ENCODE measurements at regions not wholly inside any gene's neighbourhood (a gene's known extent, or its start where the extent isn't known, plus 50 kb on each side); places are given as distances from the start of the nearest gene placed in this dataset.
"Not testable (repeated sequence)": the region's sequence is repeated elsewhere in the genome, so short reads cannot be mapped to it uniquely, and the experiment has no call there.

DNA sequence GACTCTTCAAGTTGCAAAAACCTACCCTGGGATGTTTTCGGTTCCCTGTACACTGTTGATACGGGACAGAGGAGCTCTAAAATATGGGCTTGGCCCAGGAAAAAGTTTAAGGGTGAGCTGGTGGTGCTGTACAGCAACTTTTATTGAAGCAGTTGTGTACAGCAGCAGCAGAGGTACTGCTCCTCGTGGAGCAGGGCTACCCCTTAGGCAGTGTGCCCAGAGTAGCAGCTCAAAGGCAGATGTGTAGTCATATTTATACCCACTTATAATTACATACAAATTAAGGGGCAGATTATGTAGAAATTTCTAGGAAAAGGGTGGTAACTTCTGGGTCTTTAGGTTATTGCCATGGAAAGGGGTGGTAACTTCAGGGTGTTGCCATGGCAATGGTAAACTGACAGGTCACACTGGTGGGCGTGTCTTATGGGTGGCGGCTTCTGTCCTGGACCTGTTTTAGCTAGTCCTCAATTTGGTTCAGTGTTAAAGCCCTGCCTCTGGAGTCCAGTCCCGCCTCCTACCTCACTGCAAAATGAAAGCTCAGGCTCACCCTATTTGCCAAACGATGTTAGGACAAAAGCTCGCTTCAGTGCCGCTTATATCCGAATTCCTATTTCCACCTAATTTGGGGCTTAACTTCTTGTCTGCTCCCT is 203.2 kb downstream of the ETAA1 start:
- no peak for DNase-seq
- intact Hi-C loops (cut with DNase I): no loop called here
- no peak for ATAC-seq

DNA sequence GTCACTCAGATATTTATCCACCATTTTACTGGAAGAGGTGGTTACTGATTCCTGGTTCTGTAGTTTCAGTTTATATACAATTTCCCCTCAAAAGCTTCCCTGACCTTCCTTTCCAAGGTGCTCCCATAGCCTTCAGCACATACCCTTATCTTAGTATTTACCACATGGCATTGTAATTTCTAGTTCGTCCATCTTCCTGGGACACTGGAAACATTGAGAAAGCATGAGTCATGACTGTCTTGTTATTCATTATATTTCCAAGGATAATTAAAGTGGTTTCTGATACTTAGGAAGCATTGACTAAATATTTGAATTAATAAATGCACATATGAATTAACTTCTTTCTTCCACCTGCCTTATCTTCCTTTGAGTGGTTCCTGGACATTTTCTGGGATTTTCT is 203.8 kb downstream of the ETAA1 start:
- DNase-seq (no peak), ATAC-seq (no peak)
- intact Hi-C loops (cut with DNase I): no loop called here

DNA sequence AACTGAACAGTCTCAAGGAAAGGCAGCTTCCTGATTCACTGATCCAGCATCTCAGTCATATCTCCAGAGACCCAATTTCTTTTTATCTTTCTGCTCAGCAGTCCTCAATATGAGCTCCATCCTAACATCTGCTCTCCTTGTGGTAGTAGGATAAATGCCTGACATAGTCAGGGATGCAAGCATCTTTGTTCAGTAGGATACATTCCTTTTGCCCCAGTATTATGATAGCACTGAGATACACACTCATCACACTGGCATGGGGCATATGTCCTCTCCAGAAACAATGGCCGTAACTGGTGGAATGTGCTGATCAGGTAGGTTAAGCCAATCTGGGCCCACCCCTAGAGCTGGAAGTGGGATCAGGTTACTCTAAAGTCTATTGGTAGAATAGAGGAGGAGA is 207.2 kb downstream of the ETAA1 start:
- ATAC-seq: no peak
- intact Hi-C loops (cut with DNase I): no loop called here
- no peak for DNase-seq

DNA sequence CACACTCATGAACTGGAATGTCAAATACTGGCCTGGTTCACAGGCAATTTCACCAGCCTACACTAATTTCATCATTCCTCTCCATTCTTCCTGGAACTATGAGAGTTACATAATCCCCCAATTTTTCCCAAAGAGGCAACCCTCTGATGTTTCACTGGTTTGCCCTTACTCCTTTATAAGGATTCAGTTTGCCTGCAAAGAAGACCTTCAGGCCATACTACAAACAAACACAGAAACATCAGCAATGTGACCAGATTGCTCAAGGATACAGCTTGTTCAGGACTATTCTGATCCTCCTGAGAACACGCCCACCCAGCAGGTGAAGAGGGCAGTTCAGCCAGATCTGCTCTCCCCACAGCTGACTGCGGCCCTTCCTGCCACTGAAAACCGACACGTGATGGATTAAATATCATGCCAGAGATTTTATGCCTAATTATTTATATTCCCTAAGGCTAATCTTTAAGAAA is 215.5 kb downstream of the ETAA1 start:
- peak in 1 of 2 donors; percentile 44 for ATAC-seq
- no peak for DNase-seq
- intact Hi-C loops (cut with DNase I): no loop called here

DNA sequence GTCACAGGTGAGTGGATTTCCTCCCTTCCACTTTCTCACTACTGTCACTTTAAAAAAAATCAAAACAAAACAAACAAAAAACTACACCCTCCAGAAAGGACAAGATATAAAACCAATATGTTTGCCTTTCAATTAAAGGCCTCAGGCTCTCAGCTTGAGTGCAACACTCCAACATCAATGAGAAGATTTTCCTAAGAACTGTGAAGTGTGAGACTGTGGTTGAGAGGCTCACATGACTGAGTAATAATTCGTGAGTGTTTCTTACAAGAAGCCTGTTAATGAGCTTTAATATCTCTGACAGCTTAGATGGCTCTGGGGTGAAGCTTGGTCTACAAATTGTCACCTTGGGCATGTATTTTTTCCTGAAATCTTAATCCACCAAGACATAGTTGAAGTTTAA is 216.1 kb downstream of the ETAA1 start:
- intact Hi-C loops (cut with DNase I): no loop called here
- ATAC-seq (no peak), DNase-seq (no peak)

DNA sequence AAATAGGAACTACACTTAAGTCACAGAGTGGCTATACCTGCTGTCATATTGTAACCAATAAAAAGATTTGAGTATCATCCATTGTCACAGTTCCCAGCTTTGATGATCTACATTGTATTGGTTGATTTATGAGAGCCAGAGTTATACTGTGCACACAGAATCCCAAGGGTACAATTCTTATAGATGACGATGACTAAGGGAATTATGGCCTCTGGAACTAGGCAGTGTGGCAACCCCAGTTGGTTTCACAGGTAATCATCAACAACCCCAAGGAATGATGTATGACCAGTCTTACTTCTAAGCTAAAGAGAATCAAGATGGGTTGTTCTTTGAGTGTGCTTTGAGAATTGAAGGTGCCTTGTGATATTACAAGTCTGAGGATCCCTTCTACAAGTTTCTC is 217.3 kb downstream of the ETAA1 start:
- no peak for ATAC-seq
- DNase-seq: no peak
- intact Hi-C loops (cut with DNase I): no loop called here

DNA sequence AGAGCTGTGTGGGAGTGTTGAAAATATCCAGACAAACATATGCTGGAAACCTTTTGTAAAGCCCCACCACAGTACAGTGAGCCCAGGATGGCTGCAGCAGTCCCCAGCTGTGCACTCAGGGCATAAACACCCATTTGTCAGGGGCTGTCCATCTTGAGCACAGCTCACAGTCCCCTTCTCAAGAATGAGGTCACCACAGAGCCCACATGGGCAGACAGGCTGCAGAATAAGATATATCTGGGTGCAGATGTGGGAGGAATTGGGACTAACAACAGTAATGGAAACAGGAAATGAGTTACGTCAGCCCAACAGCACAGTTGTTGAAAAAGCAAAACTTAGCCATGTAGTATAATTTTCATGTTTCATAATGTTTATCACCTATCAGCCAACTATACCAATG is 219.6 kb downstream of the ETAA1 start:
- peak; percentile 20 for DNase-seq
- intact Hi-C loops (cut with DNase I): no loop called here
- peak; percentile 8 to 95 for ATAC-seq

DNA sequence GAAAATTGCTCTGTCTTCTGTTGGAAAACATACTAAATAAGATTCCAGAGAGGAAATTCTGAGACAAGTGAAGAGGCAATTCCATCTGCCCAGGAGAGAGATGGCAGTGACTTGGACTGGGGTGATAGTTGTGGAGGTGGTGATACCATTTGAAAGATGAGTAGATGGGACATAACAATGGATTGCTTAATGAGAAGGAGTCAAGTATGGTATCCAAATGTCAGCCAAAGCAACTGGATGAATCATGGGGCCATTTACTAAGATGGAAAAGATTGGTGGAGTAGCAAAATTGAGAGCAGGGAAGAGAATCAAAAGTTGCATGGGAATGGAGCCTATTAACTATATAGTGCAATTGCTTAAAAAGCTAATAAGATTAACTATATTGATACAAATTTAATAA is 222.1 kb downstream of the ETAA1 start:
- intact Hi-C loops (cut with DNase I): no loop called here
- DNase-seq (no peak), ATAC-seq (no peak)

DNA sequence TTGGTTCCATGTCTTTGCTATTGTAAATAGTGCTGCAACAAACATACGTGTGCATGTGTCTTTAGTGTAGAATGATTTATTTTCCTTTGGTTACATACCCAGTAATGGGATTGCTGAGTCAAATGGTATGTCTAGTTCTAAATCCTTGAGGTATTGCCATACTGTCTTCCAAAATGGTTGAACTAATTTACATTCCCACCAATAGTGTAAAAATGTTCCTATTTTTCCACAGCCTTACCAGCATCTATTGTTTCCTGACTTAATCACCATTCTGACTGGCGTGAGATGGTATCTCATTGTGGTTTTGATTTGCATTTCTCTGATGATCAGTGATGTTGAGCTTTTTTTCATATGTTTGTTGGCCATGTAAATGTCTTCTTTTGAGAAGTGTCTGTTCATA is 226.6 kb downstream of the ETAA1 start:
- intact Hi-C loops (cut with DNase I); ATAC-seq; DNase-seq: not testable (repeated sequence)

DNA sequence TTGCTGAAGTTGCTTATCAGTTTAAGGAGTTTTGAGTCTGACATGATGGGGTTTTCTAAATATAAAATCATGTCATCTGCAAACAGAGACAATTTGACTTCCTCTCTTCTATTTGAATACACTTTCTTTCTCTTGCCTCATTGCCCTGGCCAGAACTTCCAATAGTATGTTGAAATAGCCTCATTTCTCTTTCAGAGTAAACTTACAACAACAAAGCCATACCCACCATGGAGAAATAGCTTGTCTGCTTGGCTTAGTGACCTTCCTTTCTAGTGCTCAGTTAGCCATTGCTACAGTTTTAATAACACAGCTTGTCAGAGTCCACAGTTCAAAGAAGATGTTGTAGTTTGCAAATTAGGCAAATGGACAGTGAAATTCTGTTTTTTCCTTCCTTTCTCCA is 228.0 kb downstream of the ETAA1 start:
- ATAC-seq (peak in 1 of 2 donors; percentile 59), DNase-seq (no peak)
- intact Hi-C loops (cut with DNase I): no loop called here

DNA sequence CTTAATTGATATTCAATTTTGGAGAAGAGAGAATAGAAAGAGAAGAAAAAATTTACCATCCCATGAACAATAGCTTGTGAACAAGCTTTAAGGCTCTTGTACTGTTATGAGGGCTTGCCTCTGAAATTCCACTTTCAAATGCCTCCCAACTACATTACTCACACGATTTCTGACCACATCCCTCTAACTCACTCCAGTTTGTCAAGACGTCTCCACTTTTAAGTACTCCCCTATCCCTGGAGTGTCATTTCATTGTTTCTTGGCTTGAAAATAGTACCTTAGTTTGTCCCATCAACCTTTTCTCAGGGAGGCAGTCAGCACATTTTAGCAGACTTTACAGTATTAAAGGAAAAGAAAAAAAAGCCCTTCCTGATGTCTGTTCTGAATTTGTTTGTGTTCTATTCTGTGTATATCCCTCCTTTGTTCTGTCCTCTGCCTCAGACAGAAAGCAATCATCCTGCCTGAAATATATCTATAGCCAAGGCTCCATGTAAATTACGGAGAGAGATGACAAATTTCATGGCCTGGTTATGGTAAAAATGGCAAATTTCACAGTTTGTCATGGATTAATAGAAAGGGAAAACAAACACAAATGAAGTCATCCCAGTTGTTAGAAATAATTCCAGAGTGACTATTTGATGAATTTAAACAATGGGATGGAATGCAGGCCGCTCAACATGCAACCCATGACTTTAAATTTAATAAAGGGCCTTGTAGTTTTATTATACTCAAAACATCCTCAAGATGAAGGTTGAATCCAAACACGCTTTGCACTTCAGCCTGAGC is 228.8 kb downstream of the ETAA1 start:
- intact Hi-C loops (cut with DNase I): no loop called here
- ATAC-seq: no peak
- no peak for DNase-seq

DNA sequence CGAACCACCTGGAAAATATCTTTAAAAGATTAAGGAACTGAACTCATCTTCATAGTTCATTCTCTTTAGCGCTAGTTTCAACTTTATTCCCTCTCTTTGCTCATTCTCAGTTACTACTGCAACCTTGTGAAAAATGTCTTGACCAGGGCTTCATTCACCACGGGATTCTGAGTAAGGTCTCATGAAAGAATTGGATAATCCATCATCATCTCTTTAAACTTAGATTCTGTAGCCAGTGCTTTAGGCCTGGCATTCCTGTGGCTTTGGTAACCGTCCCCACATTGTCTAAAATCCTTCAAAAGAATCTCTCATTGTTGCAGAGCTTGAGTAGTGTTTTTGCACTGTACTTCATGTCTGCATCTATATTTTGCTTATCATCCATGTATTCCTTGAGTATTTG is 229.5 kb downstream of the ETAA1 start:
- ATAC-seq: no peak
- no peak for DNase-seq

DNA sequence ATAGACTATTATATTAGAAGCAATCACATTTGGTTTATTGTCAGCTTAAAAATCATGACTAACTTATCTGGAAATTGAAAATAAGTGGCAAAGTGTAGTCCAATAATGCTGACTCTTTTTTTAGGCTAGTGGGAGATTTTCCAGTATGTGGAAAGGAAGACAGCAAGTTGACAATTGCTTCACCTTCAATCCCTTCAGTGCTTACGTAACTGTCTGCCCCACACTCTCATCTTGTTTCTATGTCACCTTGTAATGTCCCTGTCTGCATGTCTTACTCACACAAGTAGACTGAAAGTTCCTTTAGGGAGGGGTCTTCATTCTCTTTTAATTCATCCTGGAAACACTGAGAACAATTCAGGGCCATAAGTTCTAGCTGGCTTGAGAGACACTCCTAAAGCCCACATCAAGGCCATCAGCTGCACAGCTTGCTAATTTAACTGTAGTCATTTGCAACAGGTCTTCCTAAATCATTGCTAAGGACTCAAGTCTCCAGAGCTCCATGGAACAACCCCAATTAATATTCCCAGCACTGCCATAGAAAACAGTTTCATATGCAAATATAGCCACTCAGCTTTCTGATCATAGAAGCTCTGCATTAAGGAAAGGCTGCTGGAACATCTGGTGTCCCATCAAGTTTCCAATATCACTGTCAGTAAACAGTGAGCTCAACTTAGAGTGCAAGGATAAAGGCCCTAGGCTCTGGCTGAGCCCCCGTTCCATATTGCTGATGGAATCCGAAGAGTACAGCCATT is 230.5 kb downstream of the ETAA1 start:
- intact Hi-C loops (cut with DNase I): no loop called here
- ATAC-seq: no peak
- DNase-seq: no peak

More for the DNA sequence above, 229.5 kb downstream of the ETAA1 start:
- intact Hi-C loops (cut with DNase I): no loop called here

DNA sequence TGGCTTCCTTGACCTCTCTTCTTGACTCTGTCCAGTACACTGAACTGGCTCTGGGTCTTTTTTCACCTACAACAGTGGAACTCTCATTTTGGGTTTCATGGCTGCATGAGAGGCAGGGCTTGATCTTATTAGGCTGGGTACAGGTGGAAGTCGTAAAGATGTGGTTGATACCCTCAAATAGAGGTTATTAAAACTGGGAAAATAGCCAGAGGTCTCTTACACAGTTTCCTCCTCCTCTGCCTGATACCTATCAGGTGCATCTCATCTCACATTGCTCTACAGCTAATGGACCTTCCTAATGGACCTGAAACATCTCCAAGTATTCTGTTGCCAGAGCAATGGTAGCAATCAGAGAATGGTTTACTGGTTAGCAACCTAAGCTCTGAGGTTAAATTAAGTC is 231.8 kb downstream of the ETAA1 start:
- no peak for DNase-seq
- intact Hi-C loops (cut with DNase I): no loop called here
- ATAC-seq: no peak

DNA sequence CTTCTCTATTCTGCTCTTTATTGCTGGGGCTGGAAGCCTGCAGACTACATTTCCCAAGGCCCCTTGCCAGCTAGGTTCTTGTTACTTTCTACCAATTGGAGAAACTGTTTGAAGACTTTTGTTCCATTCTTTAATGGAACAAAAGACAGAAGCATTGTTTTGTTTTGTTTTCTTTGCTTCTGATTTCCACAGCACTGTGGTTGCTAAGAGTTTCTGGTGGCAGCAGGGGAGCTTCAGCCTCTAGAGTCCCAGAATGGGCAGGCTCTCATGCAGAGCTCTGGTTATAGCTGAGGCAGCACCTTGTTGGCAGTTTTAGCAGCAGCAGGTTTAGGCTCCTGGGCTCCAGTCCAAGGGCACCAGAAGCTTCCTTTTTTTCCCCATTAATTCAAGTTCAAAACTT is 234.3 kb downstream of the ETAA1 start:
- no peak for ATAC-seq
- intact Hi-C loops (cut with DNase I): no loop called here
- DNase-seq: no peak

DNA sequence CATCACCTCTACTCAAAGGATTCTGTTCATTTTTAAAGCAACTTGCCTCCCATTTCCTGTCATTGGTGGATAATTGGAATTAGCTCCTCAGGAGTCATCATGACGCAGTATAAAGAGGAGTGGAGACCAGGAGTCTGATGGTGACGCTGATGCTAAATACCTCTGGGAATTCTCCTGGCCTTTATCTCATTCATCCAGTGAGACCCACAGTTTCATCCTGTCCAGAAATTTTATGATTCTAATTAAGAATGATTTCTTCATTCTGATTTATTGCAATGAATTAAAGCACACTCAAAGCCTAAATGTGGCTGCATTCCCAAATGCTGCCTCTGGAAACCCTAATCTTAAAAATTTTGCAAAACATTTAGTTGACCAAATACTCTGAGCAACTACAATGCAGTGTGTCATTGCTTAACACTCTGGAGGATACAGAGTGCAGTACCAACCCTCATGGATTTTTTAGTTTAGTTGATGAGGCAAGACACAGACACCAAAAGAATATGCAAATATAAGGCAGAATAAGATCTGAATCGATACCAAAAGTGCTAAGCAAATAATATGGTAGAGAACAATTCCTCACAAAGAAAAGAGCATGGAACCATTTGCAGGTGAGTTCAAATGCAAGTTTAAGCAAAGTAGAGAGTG is 236.2 kb downstream of the ETAA1 start:
- intact Hi-C loops (cut with DNase I): no loop called here
- peak in 1 of 2 donors; percentile 47 for ATAC-seq
- DNase-seq: no peak

DNA sequence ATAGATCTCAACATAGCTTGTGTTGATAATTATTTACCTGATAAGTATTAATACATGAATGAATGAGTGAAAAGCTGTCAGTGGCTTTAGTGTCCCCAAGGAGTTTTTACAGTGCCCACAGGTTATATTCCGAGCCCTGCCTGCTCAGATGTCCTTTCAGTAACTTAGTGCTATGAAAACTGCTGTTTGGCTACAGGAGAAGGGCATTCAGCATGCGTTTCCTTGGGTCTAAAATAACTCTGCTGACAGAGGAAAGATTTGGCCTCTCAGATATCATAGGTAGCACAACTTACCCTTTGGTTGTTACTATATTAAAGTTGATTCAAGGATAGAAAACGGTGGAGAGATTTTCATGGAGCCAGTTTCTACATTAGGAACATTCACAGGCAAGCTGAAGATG is 241.0 kb downstream of the ETAA1 start:
- DNase-seq (no peak), ATAC-seq (no peak)
- intact Hi-C loops (cut with DNase I): no loop called here

DNA sequence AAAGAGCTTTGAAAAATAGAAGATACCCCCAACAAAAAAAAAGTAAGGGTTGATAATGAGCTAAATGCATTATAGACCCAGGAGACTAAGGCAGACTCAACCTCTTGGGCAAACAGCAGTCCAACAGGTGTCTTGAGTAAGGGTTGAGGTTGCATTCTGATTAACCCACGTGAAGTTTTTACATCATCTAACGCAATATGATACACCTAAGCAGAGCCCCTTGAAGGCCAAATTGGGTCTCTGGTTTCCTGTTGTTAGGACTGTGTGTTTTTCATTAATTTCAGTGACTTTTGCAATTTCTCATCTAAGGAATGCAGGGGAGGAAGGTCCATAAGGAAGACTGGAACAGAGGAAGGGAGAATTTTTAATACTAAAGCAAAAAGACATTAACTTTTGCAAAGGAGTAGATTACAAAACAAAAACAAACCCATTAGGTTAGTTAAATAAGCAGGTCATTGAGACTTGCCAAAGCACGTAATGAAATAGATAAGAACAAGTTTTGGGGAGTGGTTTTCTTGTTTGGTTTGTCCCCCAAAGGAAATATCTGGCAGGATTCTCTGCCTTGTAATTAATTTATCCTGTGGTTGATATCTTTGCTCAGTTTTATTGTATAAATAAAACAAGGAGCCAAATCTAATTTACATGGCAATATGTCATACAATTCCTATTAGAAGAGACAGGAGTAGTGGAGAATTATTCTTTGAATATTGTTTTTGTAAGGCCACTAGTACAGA is 244.3 kb downstream of the ETAA1 start:
- no peak for DNase-seq
- peak in 1 of 2 donors; percentile 22 for ATAC-seq
- intact Hi-C loops (cut with DNase I): loop anchor here in 1 of 2 donors (10.0 kb wide), 1 partner anchor 157 kb away; no protein-coding TSS in a partner anchor

DNA sequence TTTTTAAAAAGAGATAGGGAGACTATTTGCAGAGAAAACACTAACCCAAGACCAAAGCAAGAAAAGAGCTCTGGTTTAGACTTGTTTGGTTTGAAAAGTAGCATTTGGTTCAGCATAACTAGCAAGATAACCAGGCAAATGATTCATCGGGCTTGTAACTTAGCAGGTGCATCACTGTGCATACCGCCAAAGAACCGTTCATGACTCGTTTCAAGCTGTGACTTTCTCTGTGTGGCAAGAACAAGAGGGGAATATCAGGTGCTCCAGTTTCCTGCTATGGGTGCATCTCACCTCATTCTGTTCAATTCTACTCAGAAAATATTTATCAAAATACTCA is 244.9 kb downstream of the ETAA1 start:
- intact Hi-C loops (cut with DNase I): loop anchor here in 1 of 2 donors (10.0 kb wide), 1 partner anchor 157 kb away; no protein-coding TSS in a partner anchor
- no peak for DNase-seq
- peak in 1 of 2 donors; percentile 60 for ATAC-seq

Measured in left cardiac atrium (tissue), 4 donors.